HG03354 (cell line): ENCODE measurements at regions not wholly inside any gene's neighbourhood (a gene's known extent, or its start where the extent isn't known, plus 50 kb on each side); places are given as distances from the start of the nearest gene placed in this dataset.

Source experiments
- ATAC-seq: cut with Tn5 transposase; IDR thresholded peaks from one replicate; pipeline ENCODE4 v1.9.1; 2021; ENCODE audit warnings: mild to moderate bottlenecking; ENCODE audit not compliant: unreplicated experiment, poor library complexity, severe bottlenecking

- ATAC-seq: no peak
Measured at GRCh38 chr7:40944981-40945585, 757.8 kb downstream of the INHBA start.

GRCh38 chr7:40937879-40938278 is 765.0 kb downstream of the INHBA start:
- ATAC-seq: no peak

GRCh38 chr7:40935435-40935834 is 767.5 kb downstream of the INHBA start:
- no peak for ATAC-seq

- ATAC-seq: no peak
Measured at GRCh38 chr7:40923626-40924025, 779.3 kb downstream of the INHBA start.

- ATAC-seq: no peak
Measured at GRCh38 chr7:40922316-40922670, 780.6 kb downstream of the INHBA start.

GRCh38 chr7:40921589-40922315 is 781.1 kb downstream of the INHBA start:
- ATAC-seq: no peak

GRCh38 chr7:40918701-40919271 is 784.0 kb downstream of the SUGCT start:
- ATAC-seq: no peak

GRCh38 chr7:40916813-40917212 is 782.0 kb downstream of the SUGCT start:
- no peak for ATAC-seq

- ATAC-seq: no peak
Measured at GRCh38 chr7:40915071-40915470, 780.3 kb downstream of the SUGCT start.
